ENCODE measurements at regions not wholly inside any gene's neighbourhood (a gene's known extent, or its start where the extent isn't known, plus 50 kb on each side); places are given as distances from the start of the nearest gene placed in this dataset.

DNA sequence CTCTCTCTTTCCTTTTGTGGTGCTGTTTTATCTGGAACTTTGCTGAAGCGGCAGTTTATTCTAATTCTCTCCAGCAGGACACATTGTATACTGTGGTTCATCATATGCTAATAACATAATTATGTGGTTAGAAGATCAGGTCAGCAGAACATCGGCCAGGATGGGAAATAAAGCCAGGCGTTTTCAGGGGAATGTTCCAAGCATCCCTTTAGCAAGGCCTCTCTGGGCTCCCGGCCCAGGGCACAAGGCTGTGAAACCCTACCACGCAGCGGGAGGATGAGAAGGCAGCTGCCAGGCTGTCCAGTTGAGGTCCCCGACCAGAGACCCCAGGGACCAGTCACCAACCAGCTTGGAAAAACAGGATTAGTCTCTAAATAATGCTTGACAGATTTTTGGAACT lies 112.2 kb upstream of the GALNT17 start:
- DNase-seq (ENCODE audit: extremely low read depth, low read depth), result no peak
- TF ChIP-seq, protein P1, sequence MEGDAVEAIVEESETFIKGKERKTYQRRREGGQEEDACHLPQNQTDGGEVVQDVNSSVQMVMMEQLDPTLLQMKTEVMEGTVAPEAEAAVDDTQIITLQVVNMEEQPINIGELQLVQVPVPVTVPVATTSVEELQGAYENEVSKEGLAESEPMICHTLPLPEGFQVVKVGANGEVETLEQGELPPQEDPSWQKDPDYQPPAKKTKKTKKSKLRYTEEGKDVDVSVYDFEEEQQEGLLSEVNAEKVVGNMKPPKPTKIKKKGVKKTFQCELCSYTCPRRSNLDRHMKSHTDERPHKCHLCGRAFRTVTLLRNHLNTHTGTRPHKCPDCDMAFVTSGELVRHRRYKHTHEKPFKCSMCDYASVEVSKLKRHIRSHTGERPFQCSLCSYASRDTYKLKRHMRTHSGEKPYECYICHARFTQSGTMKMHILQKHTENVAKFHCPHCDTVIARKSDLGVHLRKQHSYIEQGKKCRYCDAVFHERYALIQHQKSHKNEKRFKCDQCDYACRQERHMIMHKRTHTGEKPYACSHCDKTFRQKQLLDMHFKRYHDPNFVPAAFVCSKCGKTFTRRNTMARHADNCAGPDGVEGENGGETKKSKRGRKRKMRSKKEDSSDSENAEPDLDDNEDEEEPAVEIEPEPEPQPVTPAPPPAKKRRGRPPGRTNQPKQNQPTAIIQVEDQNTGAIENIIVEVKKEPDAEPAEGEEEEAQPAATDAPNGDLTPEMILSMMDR (IDR thresholded peaks at IDR 0.05; ENCODE audit: low read depth, low read length), result no peak

DNA sequence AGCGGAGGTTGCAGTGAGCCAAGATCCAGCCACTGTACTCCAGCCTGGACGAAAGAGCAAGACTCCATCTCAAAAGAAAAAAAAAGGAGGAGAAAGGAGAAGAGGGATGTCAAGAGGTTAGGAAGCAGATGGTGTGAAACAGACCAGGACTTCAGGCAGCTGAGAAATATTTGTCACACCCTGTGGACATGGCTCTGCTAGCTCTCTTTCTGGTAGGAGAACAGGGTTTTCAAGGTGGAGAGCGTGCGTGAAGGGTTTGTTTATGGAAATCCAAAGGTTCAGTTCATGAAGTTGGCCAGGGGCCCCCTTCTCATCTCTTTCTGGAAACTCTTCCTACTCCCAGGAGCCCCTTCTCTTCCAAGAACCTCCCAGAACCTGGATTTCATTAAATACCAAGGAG lies 110.8 kb upstream of the GALNT17 start:
- TF ChIP-seq, protein P1 (IDR thresholded peaks at IDR 0.05; ENCODE audit: low read depth, low read length), result no peak
- no peak for DNase-seq (ENCODE audit: extremely low read depth, low read depth)

DNA sequence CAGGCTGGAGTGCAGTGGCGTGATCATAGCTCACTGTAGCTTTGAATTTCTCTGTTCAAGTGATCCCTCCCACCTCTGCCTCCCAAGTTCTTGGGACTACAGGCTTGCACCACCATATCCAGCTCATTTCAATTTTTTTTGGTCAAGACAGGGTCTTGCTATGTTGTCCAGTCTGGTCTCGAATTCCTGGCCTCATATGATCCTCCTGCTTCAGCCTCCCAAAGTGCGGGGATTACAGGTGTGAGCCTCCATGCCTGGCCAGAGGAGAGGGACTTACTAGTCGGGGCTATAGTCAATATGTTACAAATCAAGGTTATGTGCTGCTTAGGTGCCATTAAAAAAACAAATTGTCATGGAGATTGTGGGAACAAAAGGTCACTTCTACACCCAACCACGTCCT lies 105.3 kb upstream of the GALNT17 start:
- TF ChIP-seq, protein P1 (IDR thresholded peaks at IDR 0.05; ENCODE audit: low read depth, low read length), result no peak
- no peak for DNase-seq (ENCODE audit: extremely low read depth, low read depth)

DNA sequence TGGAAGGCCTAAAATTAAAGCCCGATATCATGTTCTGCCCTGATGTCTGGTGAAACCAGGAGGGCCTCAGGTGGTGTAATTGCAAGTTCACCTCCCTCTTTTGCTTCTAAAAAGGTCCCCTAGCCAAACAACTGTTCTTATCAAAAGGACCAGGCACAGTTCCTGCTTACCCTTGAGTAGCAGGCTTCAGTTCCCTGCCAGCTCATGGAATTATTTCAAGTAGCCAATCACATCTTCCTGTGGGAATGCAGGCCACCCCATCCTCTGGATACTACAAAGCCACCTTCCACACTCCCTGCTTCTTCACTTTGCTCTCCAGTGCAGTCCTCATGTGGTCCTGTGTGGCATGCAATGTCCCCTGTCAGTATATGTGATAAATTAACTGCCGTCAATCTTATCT lies 97.7 kb upstream of the GALNT17 start:
- TF ChIP-seq, protein P1 (IDR thresholded peaks at IDR 0.05; ENCODE audit: low read depth, low read length), result no peak
- DNase-seq (ENCODE audit: extremely low read depth, low read depth), result no peak

DNA sequence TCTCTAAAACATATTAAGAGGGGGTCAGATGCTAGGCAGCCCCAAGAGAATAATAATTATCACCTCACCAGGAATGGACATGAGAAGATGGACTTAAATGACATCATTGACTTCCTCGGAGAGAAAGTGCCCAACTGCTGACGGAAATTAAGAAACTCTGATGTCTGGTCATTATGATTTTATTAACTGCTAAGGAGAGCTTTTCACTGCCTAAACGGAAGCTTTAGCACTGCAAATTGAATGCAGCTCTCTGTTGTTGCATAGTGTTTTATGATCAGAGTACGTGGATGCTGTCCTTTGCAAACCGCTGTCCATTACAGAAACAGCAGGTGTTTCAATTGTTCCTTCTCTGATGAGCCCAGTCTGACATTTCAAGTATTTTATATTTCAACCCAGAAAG lies 89.4 kb upstream of the GALNT17 start:
- TF ChIP-seq, protein P1 (IDR thresholded peaks at IDR 0.05; ENCODE audit: low read depth, low read length), result no peak
- no peak for DNase-seq (ENCODE audit: extremely low read depth, low read depth)

DNA sequence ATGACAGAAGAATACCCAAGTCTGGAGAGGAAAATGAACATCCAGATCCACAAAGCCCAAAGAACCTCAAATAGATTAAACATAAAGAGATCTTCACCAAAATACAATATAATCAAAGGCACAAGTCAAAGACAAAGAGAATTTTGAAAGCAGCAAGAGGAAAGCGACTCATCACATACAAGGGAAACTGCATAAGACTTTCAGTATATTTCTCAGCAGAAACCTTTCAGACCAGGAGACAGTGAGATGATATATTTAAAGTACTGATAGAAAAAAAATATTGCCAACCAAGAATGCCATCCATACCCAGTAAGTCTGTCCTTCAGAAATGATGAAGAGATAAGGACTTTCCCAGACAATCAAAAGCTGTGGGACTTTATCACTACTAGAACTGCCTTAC lies 81.5 kb upstream of the GALNT17 start:
- DNase-seq (ENCODE audit: extremely low read depth, low read depth), result no peak
- TF ChIP-seq, protein P1 (IDR thresholded peaks at IDR 0.05; ENCODE audit: low read depth, low read length), result no peak

DNA sequence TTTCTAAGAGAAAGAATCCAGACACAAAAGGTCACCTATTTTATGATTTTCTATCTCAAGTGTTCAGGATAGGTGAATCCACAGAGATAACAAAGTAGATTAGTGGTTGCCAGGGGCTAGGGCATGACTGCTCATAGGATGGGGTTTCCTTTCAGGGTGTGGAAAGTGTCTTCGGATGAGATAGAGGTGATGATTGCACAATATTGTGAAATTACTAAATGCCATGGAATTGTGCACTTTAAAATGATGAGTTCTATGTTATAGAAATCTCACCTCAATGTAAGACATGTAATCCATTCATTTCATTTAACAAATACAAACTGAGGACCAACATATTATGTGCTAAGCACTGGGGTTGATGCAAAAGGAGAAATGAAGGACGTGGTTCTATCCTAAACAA lies 76.4 kb upstream of the GALNT17 start:
- DNase-seq (ENCODE audit: extremely low read depth, low read depth), result no peak
- TF ChIP-seq, protein P1 (IDR thresholded peaks at IDR 0.05; ENCODE audit: low read depth, low read length), result no peak
